NCI-H510A (cell line): ENCODE measurements at regions not wholly inside any gene's neighbourhood (a gene's known extent, or its start where the extent isn't known, plus 50 kb on each side); places are given as distances from the start of the nearest gene placed in this dataset.

ENCODE experiments used
- DNase-seq: peaks from one replicate; lab custom pipeline; 2025; lab: John Stamatoyannopoulos, UW

GRCh38 chr16:85424260-85425073 is 188.7 kb upstream of the GSE1 start:
- no peak for DNase-seq

GRCh38 chr16:85425074-85425662 is 188.0 kb upstream of the GSE1 start:
- DNase-seq, result no peak

- no peak for DNase-seq
These were observed 186.3 kb upstream of the GSE1 start for GRCh38 chr16:85426806-85427205.

- no peak for DNase-seq
These were observed 184.8 kb upstream of the GSE1 start for GRCh38 chr16:85428168-85428898.

GRCh38 chr16:85428899-85429775 is 184.0 kb upstream of the GSE1 start:
- no peak for DNase-seq

GRCh38 chr16:85429776-85430522 is 183.2 kb upstream of the GSE1 start:
- DNase-seq, result no peak

GRCh38 chr16:85430523-85431421 is 182.3 kb upstream of the GSE1 start:
- no peak for DNase-seq

- no peak for DNase-seq
These were observed 181.5 kb upstream of the GSE1 start for GRCh38 chr16:85431431-85432124.

GRCh38 chr16:85432606-85433005 is 180.5 kb upstream of the GSE1 start:
- DNase-seq, result no peak

- no peak for DNase-seq
These were observed 179.6 kb upstream of the GSE1 start for GRCh38 chr16:85433477-85433876.

- no peak for DNase-seq
These were observed 177.8 kb upstream of the GSE1 start for GRCh38 chr16:85435286-85435685.

- no peak for DNase-seq
These were observed 177.4 kb upstream of the GSE1 start for GRCh38 chr16:85435700-85436099.

- no peak for DNase-seq
These were observed 176.9 kb upstream of the GSE1 start for GRCh38 chr16:85436207-85436606.

- DNase-seq, result no peak
These were observed 176.4 kb upstream of the GSE1 start for GRCh38 chr16:85436636-85437165.

GRCh38 chr16:85437166-85438052 is 175.7 kb upstream of the GSE1 start:
- peak; percentile 71 for DNase-seq

GRCh38 chr16:85438981-85439685 is 174.0 kb upstream of the GSE1 start:
- DNase-seq, result no peak

GRCh38 chr16:85440744-85441143 is 172.4 kb upstream of the GSE1 start:
- no peak for DNase-seq
